Body of pancreas (tissue), 4 donors: ENCODE measurements at regions not wholly inside any gene's neighbourhood (a gene's known extent, or its start where the extent isn't known, plus 50 kb on each side); places are given as distances from the start of the nearest gene placed in this dataset.

Experiments used
- ATAC-seq: fragments of 150-250 bp; one replicate; pipeline ENCODE4 v1.9.1; 2016
- DNase-seq, 4 donors: peaks; one replicate each; pipeline ENCODE4 v3.0.0-alpha.2; 2019
- H3K27ac ChIP-seq, 4 donors: fragments of 200-600 bp; sonication (generic); 1 replicate in 3 of 4; 2 replicates in 1 of 4; pipeline versions ENCODE4 v1.5.1 to v1.6.1; 2016 to 2019; ENCODE audit warnings: mild to moderate bottlenecking in 1 of 4, mixed read lengths in 1 of 4, moderate library complexity in 1 of 4
- H3K27me3 ChIP-seq, 2 donors: fragments of 200-600 bp; sonication (generic); one replicate each; pipeline ENCODE4 v1.6.0; 2016; ENCODE audit warnings: mild to moderate bottlenecking in 1 of 2
- H3K36me3 ChIP-seq, 2 donors: fragments of 200-600 bp; sonication (generic); replicated peaks in 1 of 2; 2 replicates each; pipeline ENCODE4 v1.5.1; 2016; ENCODE audit warnings: low read depth in 2 of 2; ENCODE audit not compliant: insufficient read depth in 1 of 2
- H3K4me1 ChIP-seq: fragments of 200-600 bp; sonication (generic); one replicate; pipeline ENCODE4 v1.6.0; 2016
- H3K4me3 ChIP-seq, 2 donors: fragments of 200-600 bp; sonication (generic); 1 replicate in 1 of 2; 2 replicates in 1 of 2; pipeline ENCODE4 v1.5.1; 2016 to 2019
- H3K9me3 ChIP-seq, 3 donors: fragments of 200-600 bp; sonication (generic); 1 replicate in 2 of 3; 2 replicates in 1 of 3; pipeline ENCODE4 v1.5.1; 2016
- POLR2A ChIP-seq, 3 donors: fragments of 450-650 bp; IDR thresholded peaks; one replicate each; pipeline ENCODE4 v1.6.1; 2016; ENCODE audit warnings: antibody characterized with exemption in 3 of 3, mild to moderate bottlenecking in 2 of 3
- WGBS, 2 donors: methylation state at CpG; one replicate each; pipeline ENCODE4 v1.1.5; 2017; 5-methylcytosine and 5-hydroxymethylcytosine counted together
- intact Hi-C: fragments of 100-400 bp; cut with DNase I; formaldehyde crosslinking; loops from one replicate; pipeline ENCODE4 v1.15.1; 2023
- TF ChIP-seq, protein P1 (sequence below), 7 experiments: fragments of 450-650 bp in 4 of 7; fragments of 200-600 bp in 3 of 7; sonication (generic) in 3 of 7; IDR thresholded peaks; one replicate each; pipeline ENCODE4 v1.5.1; 2016 to 2019; ENCODE audit warnings: antibody characterized with exemption in 7 of 7

DNA sequence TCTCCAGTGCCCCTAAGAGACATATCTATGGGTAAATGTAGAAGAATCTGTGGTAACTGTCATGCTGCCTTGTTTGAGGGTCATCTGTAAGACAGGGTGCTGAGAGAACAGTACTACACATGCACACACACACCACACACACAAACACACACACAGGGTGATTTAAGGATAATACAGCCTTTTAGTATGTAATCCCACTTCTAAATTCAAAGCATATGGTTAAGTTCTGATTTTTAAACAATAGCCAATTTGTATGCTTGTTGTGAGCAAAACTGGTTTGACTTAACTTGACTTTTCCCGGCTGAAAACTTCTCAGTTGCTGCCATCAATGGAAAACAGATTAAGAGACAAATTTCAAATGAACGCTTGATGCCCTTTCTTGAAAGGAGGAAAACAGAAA lies 241.8 kb downstream of the ADGRG6 start:
- no peak for TF ChIP-seq POLR2A (IDR thresholded peaks at IDR 0.05)
- TF ChIP-seq, protein P1, sequence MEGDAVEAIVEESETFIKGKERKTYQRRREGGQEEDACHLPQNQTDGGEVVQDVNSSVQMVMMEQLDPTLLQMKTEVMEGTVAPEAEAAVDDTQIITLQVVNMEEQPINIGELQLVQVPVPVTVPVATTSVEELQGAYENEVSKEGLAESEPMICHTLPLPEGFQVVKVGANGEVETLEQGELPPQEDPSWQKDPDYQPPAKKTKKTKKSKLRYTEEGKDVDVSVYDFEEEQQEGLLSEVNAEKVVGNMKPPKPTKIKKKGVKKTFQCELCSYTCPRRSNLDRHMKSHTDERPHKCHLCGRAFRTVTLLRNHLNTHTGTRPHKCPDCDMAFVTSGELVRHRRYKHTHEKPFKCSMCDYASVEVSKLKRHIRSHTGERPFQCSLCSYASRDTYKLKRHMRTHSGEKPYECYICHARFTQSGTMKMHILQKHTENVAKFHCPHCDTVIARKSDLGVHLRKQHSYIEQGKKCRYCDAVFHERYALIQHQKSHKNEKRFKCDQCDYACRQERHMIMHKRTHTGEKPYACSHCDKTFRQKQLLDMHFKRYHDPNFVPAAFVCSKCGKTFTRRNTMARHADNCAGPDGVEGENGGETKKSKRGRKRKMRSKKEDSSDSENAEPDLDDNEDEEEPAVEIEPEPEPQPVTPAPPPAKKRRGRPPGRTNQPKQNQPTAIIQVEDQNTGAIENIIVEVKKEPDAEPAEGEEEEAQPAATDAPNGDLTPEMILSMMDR (IDR thresholded peaks at IDR 0.05) = no peak
- DNase-seq = no peak
- Histone ChIP-seq H3K27ac (no peak overlapping the region), H3K9me3 (no peaks in the 10 kb centered on the region), H3K27me3 (no peaks in the 10 kb centered on the region), H3K4me3 (no peak overlapping the region), H3K36me3 (no peaks in the 10 kb centered on the region), H3K4me1 (no peaks in the 10 kb centered on the region)
- 56 to 70% methylated on average over 2 of the region's 2 CpGs for WGBS, 2 donors
- intact Hi-C loops = no loop called here
- ATAC-seq = no peak

DNA sequence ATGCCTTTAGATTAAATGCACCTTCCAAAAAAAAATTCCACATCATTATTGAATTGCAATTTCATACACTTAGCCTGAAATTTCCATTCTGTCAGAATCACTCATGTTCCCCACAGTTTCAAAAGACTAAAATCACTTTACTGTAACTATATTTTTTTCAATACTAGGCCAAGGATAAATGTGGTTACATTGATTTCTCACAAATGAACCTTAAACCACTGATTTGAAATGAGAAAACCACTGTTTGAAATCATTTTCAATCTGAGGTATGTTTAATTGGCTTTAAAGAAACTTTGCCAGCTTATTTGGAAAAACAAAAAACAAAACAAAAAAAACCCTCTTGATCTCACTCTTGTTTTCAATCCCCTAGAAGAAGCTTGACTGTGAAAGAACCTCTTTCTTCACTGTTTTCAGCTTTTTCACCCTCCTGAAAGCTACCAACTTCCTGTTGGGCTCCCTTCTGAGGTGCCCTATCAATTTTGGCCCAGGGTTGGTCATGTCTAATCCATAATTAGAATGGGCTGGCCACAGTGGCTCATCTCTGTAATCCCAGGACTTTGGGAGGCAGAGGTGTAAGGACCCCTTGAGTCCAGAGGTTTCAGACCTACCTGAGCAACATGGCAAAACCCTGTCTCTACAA lies 242.5 kb downstream of the ADGRG6 start:
- DNase-seq = no peak
- TF ChIP-seq, protein P1 (IDR thresholded peaks at IDR 0.05) = no peak
- no peaks in the 10 kb centered on the region for H3K4me1 ChIP-seq
- no peaks in the 10 kb centered on the region for H3K36me3 ChIP-seq
- H3K4me3 ChIP-seq = no peak overlapping the region
- H3K27me3 ChIP-seq = no peaks in the 10 kb centered on the region
- no peak overlapping the region for H3K27ac ChIP-seq
- H3K9me3 ChIP-seq = no peaks in the 10 kb centered on the region
- intact Hi-C loops = no loop called here
- ATAC-seq = no peak

DNA sequence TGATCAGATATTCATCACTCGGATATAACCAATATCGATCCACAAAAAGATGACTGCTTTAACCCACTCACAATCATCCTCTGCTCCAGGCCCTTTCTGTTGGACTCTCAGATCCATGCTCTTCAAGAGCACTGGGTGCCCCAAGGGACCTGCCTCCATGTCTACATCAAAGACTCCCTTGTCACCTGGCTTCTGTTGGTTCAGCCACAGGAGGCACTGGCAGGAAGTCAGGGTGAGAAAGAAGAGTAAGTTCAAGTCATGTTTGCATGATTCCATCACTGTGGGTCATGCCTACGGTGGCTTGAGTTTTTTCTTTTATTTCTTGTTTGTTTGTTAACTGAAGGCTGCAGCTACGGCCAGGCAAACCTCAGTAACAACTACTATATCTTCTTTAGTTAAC lies 243.3 kb downstream of the ADGRG6 start:
- no peak for ATAC-seq
- intact Hi-C loops = no loop called here
- WGBS, 2 donors = 72 to 79% methylated on average over 4 of the region's 4 CpGs

DNA sequence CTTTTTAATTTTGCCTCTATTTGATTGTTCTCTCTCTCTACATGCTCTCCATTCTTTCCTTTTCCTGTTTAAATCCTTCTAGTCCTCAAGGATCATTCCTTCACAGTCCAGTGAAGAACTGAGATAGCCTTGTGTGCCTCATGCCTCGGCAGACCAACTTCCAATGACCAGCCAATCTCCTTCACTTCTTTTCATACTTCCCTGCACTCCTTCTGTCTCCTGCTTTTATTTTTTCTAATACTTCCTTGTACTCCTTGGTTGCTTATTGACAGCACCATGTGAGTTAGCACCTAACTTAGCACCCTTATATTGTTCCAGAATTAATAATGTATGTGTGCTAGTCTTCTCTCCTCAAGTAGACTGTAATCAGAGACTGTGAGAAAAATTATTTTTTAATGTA lies 246.8 kb downstream of the ADGRG6 start:
- no peak overlapping the region for H3K4me3 ChIP-seq
- no peak overlapping the region for H3K27ac ChIP-seq
- no peaks in the 10 kb centered on the region for H3K9me3 ChIP-seq
- DNase-seq = no peak
- no peaks in the 10 kb centered on the region for H3K36me3 ChIP-seq
- no peaks in the 10 kb centered on the region for H3K4me1 ChIP-seq
- no peak for ATAC-seq
- intact Hi-C loops = no loop called here
- WGBS, 2 donors = 67 to 71% methylated on average over 1 of the region's 1 CpG
- TF ChIP-seq, protein P1 (IDR thresholded peaks at IDR 0.05) = no peak
- TF ChIP-seq POLR2A (IDR thresholded peaks at IDR 0.05) = no peak
- no peaks in the 10 kb centered on the region for H3K27me3 ChIP-seq

More for the DNA sequence above, 243.3 kb downstream of the ADGRG6 start:
- no peak for TF ChIP-seq POLR2A (IDR thresholded peaks at IDR 0.05)
- TF ChIP-seq, protein P1 (IDR thresholded peaks at IDR 0.05) = no peak
- Histone ChIP-seq H3K4me3 (no peak overlapping the region), H3K27me3 (no peaks in the 10 kb centered on the region), H3K4me1 (no peaks in the 10 kb centered on the region), H3K36me3 (no peaks in the 10 kb centered on the region), H3K27ac (no peak overlapping the region), H3K9me3 (no peaks in the 10 kb centered on the region)
- DNase-seq = no peak

DNA sequence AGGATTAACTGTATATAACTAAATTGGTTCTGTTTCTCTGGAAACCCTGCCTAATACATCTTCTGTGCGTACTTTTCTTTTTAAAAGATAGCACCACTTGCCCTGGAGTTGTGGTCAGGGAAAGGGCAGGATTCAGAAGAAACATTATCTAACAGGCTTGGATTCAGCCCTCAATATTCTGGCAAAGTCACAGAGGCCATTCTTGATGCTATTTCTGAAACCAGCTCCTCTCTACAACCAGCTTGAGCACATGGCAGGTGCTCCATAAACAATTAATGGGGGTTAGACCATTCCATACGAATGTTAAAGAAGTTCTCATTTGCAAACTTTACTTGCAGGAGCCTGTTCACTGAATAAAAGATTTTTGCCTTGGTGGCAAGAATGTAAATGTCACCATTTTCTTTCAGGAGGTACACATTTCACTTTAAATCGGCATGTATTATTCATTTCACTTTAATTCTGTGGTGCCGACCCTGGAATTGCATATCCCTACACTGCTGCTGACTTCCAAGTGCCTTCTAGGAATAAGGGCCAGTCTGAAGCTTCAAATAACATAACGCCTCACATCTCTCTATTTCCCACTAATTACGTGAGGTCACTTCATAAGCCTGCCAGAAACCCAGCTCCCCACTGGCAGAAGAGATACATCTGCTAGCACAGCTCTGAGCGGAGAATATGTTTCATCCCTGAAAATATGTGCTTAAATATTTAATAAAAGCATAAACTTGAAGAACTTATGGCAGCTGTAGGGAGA lies 248.7 kb downstream of the ADGRG6 start:
- no peak for TF ChIP-seq POLR2A (IDR thresholded peaks at IDR 0.05)
- TF ChIP-seq, protein P1 (IDR thresholded peaks at IDR 0.05) = no peak
- WGBS, 2 donors = 59 to 70% methylated on average over 7 of the region's 7 CpGs
- Histone ChIP-seq H3K4me1 (no peaks in the 10 kb centered on the region), H3K36me3 (no peaks in the 10 kb centered on the region), H3K9me3 (no peaks in the 10 kb centered on the region), H3K4me3 (no peak overlapping the region), H3K27ac (no peak overlapping the region), H3K27me3 (no peaks in the 10 kb centered on the region)
- intact Hi-C loops = no loop called here
- no peak for DNase-seq
- no peak for ATAC-seq
